ENCODE measurements at regions not wholly inside any gene's neighbourhood (a gene's known extent, or its start where the extent isn't known, plus 50 kb on each side); places are given as distances from the start of the nearest gene placed in this dataset.

- peaks cover 22% of the 10 kb centered on the region; the same call in 1 of the 2 replicates for H3K9me3 ChIP-seq (ENCODE audit: insufficient read depth, low read length)
- H3K4me3 ChIP-seq (ENCODE audit: insufficient read length, low read depth) = no peak overlapping the region
- TF ChIP-seq SUZ12 (IDR thresholded peaks at IDR 0.05; ENCODE audit: extremely low read depth, insufficient read depth, insufficient read length) (no peak), ZNF274 (IDR thresholded peaks at IDR 0.05; ENCODE audit: low read depth, low read length) (no peak), YY1 (IDR thresholded peaks at IDR 0.05; ENCODE audit: insufficient read depth, insufficient read length) (no peak)
- H3K9ac ChIP-seq (ENCODE audit: insufficient read length, low read depth) = no peak overlapping the region
- H3K4me1 ChIP-seq (ENCODE audit: insufficient read depth, insufficient read length) = no peaks in the 10 kb centered on the region
- no peaks in the 10 kb centered on the region for H3K36me3 ChIP-seq (ENCODE audit: insufficient read depth, insufficient read length, low read length)
- DNase-seq (ENCODE audit: low read depth, low spot score) = no peak
- no peaks in the 10 kb centered on the region for H3K27me3 ChIP-seq (ENCODE audit: insufficient read depth, insufficient read length)
Measured at GRCh38 chr5:18142831-18143230, 508.6 kb downstream of the TAF11L14 start.

- no peaks in the 10 kb centered on the region for H3K4me1 ChIP-seq (ENCODE audit: insufficient read depth, insufficient read length)
- H3K9ac ChIP-seq (ENCODE audit: insufficient read length, low read depth) = no peak overlapping the region
- no peak overlapping the region for H3K4me3 ChIP-seq (ENCODE audit: insufficient read length, low read depth)
- no peak for DNase-seq (ENCODE audit: low read depth, low spot score)
- no peaks in the 10 kb centered on the region for H3K27me3 ChIP-seq (ENCODE audit: insufficient read depth, insufficient read length)
- TF ChIP-seq YY1 (IDR thresholded peaks at IDR 0.05; ENCODE audit: insufficient read depth, insufficient read length) (no peak), SUZ12 (IDR thresholded peaks at IDR 0.05; ENCODE audit: extremely low read depth, insufficient read depth, insufficient read length) (no peak), ZNF274 (IDR thresholded peaks at IDR 0.05; ENCODE audit: low read depth, low read length) (no peak)
- no peaks in the 10 kb centered on the region for H3K9me3 ChIP-seq (ENCODE audit: insufficient read depth, low read length)
- no peaks in the 10 kb centered on the region for H3K36me3 ChIP-seq (ENCODE audit: insufficient read depth, insufficient read length, low read length)
Measured at GRCh38 chr5:18152671-18153070, 518.4 kb downstream of the TAF11L14 start.

- no peak overlapping the region for H3K9ac ChIP-seq (ENCODE audit: insufficient read length, low read depth)
- TF ChIP-seq YY1 (IDR thresholded peaks at IDR 0.05; ENCODE audit: insufficient read depth, insufficient read length) = no peak
- TF ChIP-seq SUZ12 (IDR thresholded peaks at IDR 0.05; ENCODE audit: extremely low read depth, insufficient read depth, insufficient read length) = no peak
- TF ChIP-seq ZNF274 (IDR thresholded peaks at IDR 0.05; ENCODE audit: low read depth, low read length) = no peak
- no peaks in the 10 kb centered on the region for H3K9me3 ChIP-seq (ENCODE audit: insufficient read depth, low read length)
- no peaks in the 10 kb centered on the region for H3K4me1 ChIP-seq (ENCODE audit: insufficient read depth, insufficient read length)
- no peak for DNase-seq (ENCODE audit: low read depth, low spot score)
- H3K4me3 ChIP-seq (ENCODE audit: insufficient read length, low read depth) = no peak overlapping the region
- no peaks in the 10 kb centered on the region for H3K36me3 ChIP-seq (ENCODE audit: insufficient read depth, insufficient read length, low read length)
- no peaks in the 10 kb centered on the region for H3K27me3 ChIP-seq (ENCODE audit: insufficient read depth, insufficient read length)
Measured at GRCh38 chr5:18158166-18158565, 523.9 kb downstream of the TAF11L14 start.

GRCh38 chr5:18159331-18159730 is 525.1 kb downstream of the TAF11L14 start:
- no peaks in the 10 kb centered on the region for H3K4me1 ChIP-seq (ENCODE audit: insufficient read depth, insufficient read length)
- TF ChIP-seq YY1 (IDR thresholded peaks at IDR 0.05; ENCODE audit: insufficient read depth, insufficient read length) (no peak), SUZ12 (IDR thresholded peaks at IDR 0.05; ENCODE audit: extremely low read depth, insufficient read depth, insufficient read length) (no peak)
- no peaks in the 10 kb centered on the region for H3K9me3 ChIP-seq (ENCODE audit: insufficient read depth, low read length)
- H3K36me3 ChIP-seq (ENCODE audit: insufficient read depth, insufficient read length, low read length) = no peaks in the 10 kb centered on the region
- no peak overlapping the region for H3K9ac ChIP-seq (ENCODE audit: insufficient read length, low read depth)
- no peaks in the 10 kb centered on the region for H3K27me3 ChIP-seq (ENCODE audit: insufficient read depth, insufficient read length)
- DNase-seq (ENCODE audit: low read depth, low spot score) = no peak
- no peak overlapping the region for H3K4me3 ChIP-seq (ENCODE audit: insufficient read length, low read depth)

GRCh38 chr5:18171684-18172083 is 537.4 kb downstream of the TAF11L14 start:
- no peak for DNase-seq (ENCODE audit: low read depth, low spot score)
- no peaks in the 10 kb centered on the region for H3K4me1 ChIP-seq (ENCODE audit: insufficient read depth, insufficient read length)
- 0 out of 2 replicates have a peak, but pooled peaks cover 5% of the 10 kb centered on the region for H3K9me3 ChIP-seq (ENCODE audit: insufficient read depth, low read length)
- TF ChIP-seq SUZ12 (IDR thresholded peaks at IDR 0.05; ENCODE audit: extremely low read depth, insufficient read depth, insufficient read length) (no peak), YY1 (IDR thresholded peaks at IDR 0.05; ENCODE audit: insufficient read depth, insufficient read length) (no peak), ZNF274 (IDR thresholded peaks at IDR 0.05; ENCODE audit: low read depth, low read length) (no peak)
- H3K27me3 ChIP-seq (ENCODE audit: insufficient read depth, insufficient read length) = no peaks in the 10 kb centered on the region
- no peaks in the 10 kb centered on the region for H3K36me3 ChIP-seq (ENCODE audit: insufficient read depth, insufficient read length, low read length)
- no peak overlapping the region for H3K4me3 ChIP-seq (ENCODE audit: insufficient read length, low read depth)
- no peak overlapping the region for H3K9ac ChIP-seq (ENCODE audit: insufficient read length, low read depth)

GRCh38 chr5:18179579-18179978 is 545.3 kb downstream of the TAF11L14 start:
- no peak for DNase-seq (ENCODE audit: low read depth, low spot score)
- no peaks in the 10 kb centered on the region for H3K36me3 ChIP-seq (ENCODE audit: insufficient read depth, insufficient read length, low read length)
- no peak overlapping the region for H3K4me3 ChIP-seq (ENCODE audit: insufficient read length, low read depth)
- H3K27me3 ChIP-seq (ENCODE audit: insufficient read depth, insufficient read length) = no peaks in the 10 kb centered on the region
- H3K4me1 ChIP-seq (ENCODE audit: insufficient read depth, insufficient read length) = no peaks in the 10 kb centered on the region
- H3K9me3 ChIP-seq (ENCODE audit: insufficient read depth, low read length) = no peaks in the 10 kb centered on the region
- H3K9ac ChIP-seq (ENCODE audit: insufficient read length, low read depth) = no peak overlapping the region
- TF ChIP-seq ZNF274 (IDR thresholded peaks at IDR 0.05; ENCODE audit: low read depth, low read length) (no peak), SUZ12 (IDR thresholded peaks at IDR 0.05; ENCODE audit: extremely low read depth, insufficient read depth, insufficient read length) (no peak), YY1 (IDR thresholded peaks at IDR 0.05; ENCODE audit: insufficient read depth, insufficient read length) (no peak)

GRCh38 chr5:18181575-18181974 is 547.3 kb downstream of the TAF11L14 start:
- DNase-seq (ENCODE audit: low read depth, low spot score) = no peak
- TF ChIP-seq ZNF274 (IDR thresholded peaks at IDR 0.05; ENCODE audit: low read depth, low read length) (no peak), SUZ12 (IDR thresholded peaks at IDR 0.05; ENCODE audit: extremely low read depth, insufficient read depth, insufficient read length) (no peak), YY1 (IDR thresholded peaks at IDR 0.05; ENCODE audit: insufficient read depth, insufficient read length) (no peak)
- no peaks in the 10 kb centered on the region for H3K27me3 ChIP-seq (ENCODE audit: insufficient read depth, insufficient read length)
- H3K4me1 ChIP-seq (ENCODE audit: insufficient read depth, insufficient read length) = no peaks in the 10 kb centered on the region
- H3K9me3 ChIP-seq (ENCODE audit: insufficient read depth, low read length) = no peaks in the 10 kb centered on the region
- H3K4me3 ChIP-seq (ENCODE audit: insufficient read length, low read depth) = no peak overlapping the region
- H3K9ac ChIP-seq (ENCODE audit: insufficient read length, low read depth) = no peak overlapping the region
- H3K36me3 ChIP-seq (ENCODE audit: insufficient read depth, insufficient read length, low read length) = no peaks in the 10 kb centered on the region

All from NT2/D1 (cell line).